K562 (cell line): ENCODE measurements at regions not wholly inside any gene's neighbourhood (a gene's known extent, or its start where the extent isn't known, plus 50 kb on each side); places are given as distances from the start of the nearest gene placed in this dataset.

Source experiments
- ATAC-seq: fragments of 200-7000 bp; cut with Tn5 transposase; 3 replicates; pipeline ENCODE4 v1.9.1; 2020; ENCODE audit warnings: moderate library complexity
- BruUV-seq: library from RNA; stranded (reverse); fragments of 400-500 nt; replicated peaks from 2 replicates; lab custom pipeline; 2021; lab: Mats Ljungman, UMichigan
- CTCF ChIA-PET: fragments of 300-600 bp; formaldehyde crosslinking; extraction: SDS; loops from one replicate; lab custom pipeline; 2021; ENCODE audit warnings: low intra/inter-chr PET ratio; lab: Yijun Ruan, JAX
- POLR2A ChIA-PET: fragments of 300-600, 350-650 bp; sonication (Branson Sonifier 250); formaldehyde crosslinking; extraction: SDS; loops from one replicate; lab custom pipeline; 2021; ENCODE audit warnings: antibody characterized with exemption, inconsistent platforms; lab: Yijun Ruan, JAX
- DNase-seq, 4 experiments: peaks; one replicate each; pipeline versions ENCODE4 v3.0.0 to v3.0.0-alpha.2; 2011 to 2018; ENCODE audit warnings: low spot score in 3 of 4, mixed read lengths in 3 of 4; ENCODE audit errors: extremely low read depth in 1 of 4
- FAIRE-seq: peaks from 2 replicates; lab custom pipeline; 2011; peaks lifted over from hg19 to GRCh38; lab: Jason Lieb, UNC
- H2AFZ ChIP-seq: 2 replicates; pipeline ENCODE4 v1.6.0; 2011; ENCODE audit warnings: low read depth, low read length, control low read depth, inconsistent platforms
- H3K27ac ChIP-seq: fragments of 200-600 bp; 3 replicates; pipeline ENCODE4 v1.8.0; 2011; ENCODE audit warnings: low read depth, mild to moderate bottlenecking, control low read depth, inconsistent platforms, low read length, moderate library complexity, mixed read lengths; ENCODE audit errors: extremely low read depth
- H3K27me3 ChIP-seq, 2 experiments: fragments of 300-600 bp in 1 of 2; 2 replicates in 1 of 2; 3 replicates in 1 of 2; pipeline versions ENCODE4 v1.6.0 to v1.8.0; 2011; ENCODE audit warnings: inconsistent platforms in 2 of 2, low read length in 2 of 2, mild to moderate bottlenecking in 1 of 2, mixed read lengths in 1 of 2, moderate library complexity in 1 of 2; ENCODE audit not compliant: control insufficient read depth in 2 of 2, insufficient read depth in 2 of 2
- H3K36me3 ChIP-seq: fragments of 300-600 bp; 3 replicates; pipeline ENCODE4 v1.8.0; 2011; ENCODE audit warnings: mild to moderate bottlenecking, low read length, inconsistent platforms; ENCODE audit not compliant: control insufficient read depth, insufficient read depth
- H3K4me1 ChIP-seq, 2 experiments: fragments of 200-600 bp in 1 of 2; replicated peaks in 1 of 2; 2 replicates in 1 of 2; 3 replicates in 1 of 2; pipeline versions ENCODE4 v1.5.1 to v1.8.0; 2011; ENCODE audit warnings: inconsistent platforms in 2 of 2, low read length in 2 of 2, mild to moderate bottlenecking in 1 of 2, mixed read lengths in 1 of 2, moderate library complexity in 1 of 2; ENCODE audit not compliant: control insufficient read depth in 2 of 2, insufficient read depth in 2 of 2
- H3K4me2 ChIP-seq: 2 replicates; pipeline ENCODE4 v1.6.1; 2011; ENCODE audit warnings: low read length, control low read depth, inconsistent platforms, mixed read lengths; ENCODE audit not compliant: insufficient read depth
- H3K4me3 ChIP-seq: fragments of 200-600 bp; sonication (generic), shearing (Covaris generic); 2 replicates; pipeline ENCODE4 v1.5.1; 2016; ENCODE audit warnings: control low read depth, inconsistent platforms
- H3K79me2 ChIP-seq: fragments of 200-600 bp; 3 replicates; pipeline ENCODE4 v1.8.0; 2011; ENCODE audit warnings: low read length, inconsistent platforms; ENCODE audit not compliant: control insufficient read depth, insufficient read depth
- H3K9ac ChIP-seq, 2 experiments: 2 replicates each; pipeline versions ENCODE4 v1.6.0 to v1.6.1; 2011; ENCODE audit warnings: low read depth in 2 of 2, low read length in 2 of 2, control low read depth in 1 of 2, inconsistent platforms in 1 of 2, mild to moderate bottlenecking in 1 of 2, mixed read lengths in 1 of 2; ENCODE audit not compliant: insufficient read depth in 1 of 2
- H3K9me1 ChIP-seq: one replicate; pipeline ENCODE4 v1.6.0; 2011; ENCODE audit warnings: inconsistent platforms, mild to moderate bottlenecking, low read length, moderate library complexity; ENCODE audit not compliant: control insufficient read depth, insufficient read depth
- H3K9me3 ChIP-seq: replicated peaks from 2 replicates; pipeline ENCODE4 v1.5.1; 2011; ENCODE audit warnings: low read depth, low read length, inconsistent platforms; ENCODE audit not compliant: control insufficient read depth, insufficient read depth
- H4K20me1 ChIP-seq: replicated peaks from 2 replicates; pipeline ENCODE4 v1.6.1; 2011; ENCODE audit warnings: low read length, inconsistent platforms, mixed read lengths; ENCODE audit not compliant: control insufficient read depth, insufficient read depth
- EGR1 ChIP-seq: fragments of 450-650 bp; conservative IDR thresholded peaks from 2 replicates; pipeline ENCODE4 v1.6.1; 2017; ENCODE audit warnings: mild to moderate bottlenecking
- ID3 ChIP-seq, 2 experiments: fragments of 250-450 bp in 1 of 2; fragments of 450-650 bp in 1 of 2; sonication (Bioruptor Pico) in 1 of 2; IDR thresholded peaks; 2 replicates each; pipeline versions ENCODE4 v1.6.1 to v1.8.0; 2016 to 2021; ENCODE audit warnings: mild to moderate bottlenecking in 2 of 2, moderate library complexity in 2 of 2, missing compliant biosample characterization in 1 of 2, missing genetic modification characterization in 1 of 2
- RBM22 ChIP-seq: fragments of 200-400 bp; formaldehyde crosslinking; IDR thresholded peaks from 2 replicates; pipeline ENCODE4 v1.6.1; 2018; ENCODE audit warnings: low read length, low read depth; ENCODE audit not compliant: poor library complexity, severe bottlenecking
- SRSF3 ChIP-seq: fragments of 200-400 bp; formaldehyde crosslinking; IDR thresholded peaks from 2 replicates; pipeline ENCODE4 v1.6.1; 2016; ENCODE audit warnings: mild to moderate bottlenecking, low read length, moderate library complexity; ENCODE audit not compliant: insufficient read depth
- SRSF9 ChIP-seq: fragments of 200-400 bp; formaldehyde crosslinking; IDR thresholded peaks from 2 replicates; pipeline ENCODE4 v1.6.1; 2017; ENCODE audit warnings: low read depth, low read length, borderline replicate concordance
- XRCC4 ChIP-seq: IDR thresholded peaks from one replicate; pipeline ENCODE4 v1.6.1; 2011; ENCODE audit not compliant: insufficient read depth, insufficient read length; ENCODE audit errors: extremely low read depth
- ZBTB9 ChIP-seq: fragments of 450-650 bp; formaldehyde crosslinking; IDR thresholded peaks from 2 replicates; pipeline ENCODE4 v1.4.0; 2020; ENCODE audit warnings: mild to moderate bottlenecking, moderate library complexity
- WGBS: fragments of 100-300 bp; shearing (Covaris generic); methylation state at CpG from one replicate; pipeline ENCODE4 v1.1.6; 2016; ENCODE audit warnings: low coverage, mixed read lengths; ENCODE audit not compliant: insufficient coverage; ENCODE audit errors: missing lambda C conversion rate; 5-methylcytosine and 5-hydroxymethylcytosine counted together
- in situ Hi-C: fragments of 300-500 bp; cut with MboI; formaldehyde crosslinking; loops from 4 replicates; pipeline ENCODE4 v1.15.0; 2018; ENCODE audit warnings: inconsistent platforms, mixed read lengths
- intact Hi-C: fragments of 100-400 bp; cut with micrococcal nuclease; formaldehyde crosslinking; loops from 2 replicates; pipeline ENCODE4 v1.14.2; 2022

GRCh38 chr3:20736287-20736852, 550.4 kb upstream of the SGO1 start:
- Histone ChIP-seq H3K27ac (no peak overlapping the region), H3K36me3 (no peaks in the 10 kb centered on the region), H2AFZ (no peak overlapping the region), H3K4me1 (no peaks in the 10 kb centered on the region), H3K4me3 (no peak overlapping the region), H4K20me1 (no peaks in the 10 kb centered on the region), H3K9ac (no peak overlapping the region), H3K4me2 (no peak overlapping the region), H3K27me3 (no peaks in the 10 kb centered on the region), H3K9me3 (no peaks in the 10 kb centered on the region), H3K79me2 (no peaks in the 10 kb centered on the region), H3K9me1 (no peaks in the 10 kb centered on the region)
- ATAC-seq (no peak), FAIRE-seq (no peak), DNase-seq (no peak)
- POLR2A ChIA-PET, result no interaction called here
- CTCF ChIA-PET, result no interaction called here
- 5% methylated on average over 5 of the region's 5 CpGs for WGBS
- in situ Hi-C loops, result no loop called here
- TF ChIP-seq RBM22 (no peak), ZBTB9 (CRISPR knock-in tag) (no peak), SRSF9 (no peak), SRSF3 (no peak), XRCC4 (no peak), EGR1 (no peak), ID3 (CRISPR knock-in tag; IDR thresholded peaks at IDR 0.05) (no peak), ID3 (tag; IDR thresholded peaks at IDR 0.05) (no peak)
- intact Hi-C loops, result no loop called here
- no TSS peak for BruUV-seq
